ENCODE measurements at regions not wholly inside any gene's neighbourhood (a gene's known extent, or its start where the extent isn't known, plus 50 kb on each side); places are given as distances from the start of the nearest gene placed in this dataset.
"Not testable (repeated sequence)": the region's sequence is repeated elsewhere in the genome, so short reads cannot be mapped to it uniquely, and the experiment has no call there.

DNA sequence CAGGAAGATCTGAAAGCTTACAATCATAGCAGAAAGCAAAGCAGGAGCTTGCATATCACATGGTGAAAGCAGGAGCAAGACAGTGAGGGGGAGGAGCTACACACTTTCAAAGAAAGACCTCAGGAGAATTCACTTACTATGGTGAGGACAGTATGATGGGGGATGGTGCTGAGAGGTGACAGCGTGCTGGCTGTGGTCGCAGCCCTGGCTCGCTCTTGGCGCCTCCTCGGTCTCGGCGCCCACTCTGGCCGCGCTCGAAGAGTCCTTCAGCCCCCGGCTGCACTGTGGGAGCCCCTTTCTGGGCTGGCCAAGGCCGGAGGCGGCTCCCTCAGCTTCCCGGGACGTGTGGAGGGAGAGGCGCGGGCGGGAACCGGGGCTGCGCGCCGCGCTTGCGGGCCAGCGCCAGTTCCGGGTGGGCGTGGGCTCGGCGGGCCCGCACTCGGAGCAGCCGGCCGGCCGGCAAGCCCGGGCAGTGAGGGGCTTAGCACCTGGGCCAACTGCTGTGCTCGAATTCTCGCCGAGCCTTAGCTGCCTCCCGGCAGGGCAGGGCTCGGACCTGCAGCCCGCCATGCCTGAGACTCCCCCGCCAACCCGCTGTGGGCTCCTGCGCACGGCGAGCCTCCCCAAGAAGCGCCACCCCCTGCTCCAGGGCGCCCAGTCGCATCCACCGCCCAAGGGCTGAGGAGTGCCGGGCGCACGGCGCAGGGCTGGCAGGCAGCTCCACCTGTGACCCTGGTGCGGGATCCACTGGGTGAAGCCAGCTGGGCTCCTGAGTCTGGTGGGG is 131.9 kb upstream of the SPATS2L start:
- no peak for DNase-seq

DNA sequence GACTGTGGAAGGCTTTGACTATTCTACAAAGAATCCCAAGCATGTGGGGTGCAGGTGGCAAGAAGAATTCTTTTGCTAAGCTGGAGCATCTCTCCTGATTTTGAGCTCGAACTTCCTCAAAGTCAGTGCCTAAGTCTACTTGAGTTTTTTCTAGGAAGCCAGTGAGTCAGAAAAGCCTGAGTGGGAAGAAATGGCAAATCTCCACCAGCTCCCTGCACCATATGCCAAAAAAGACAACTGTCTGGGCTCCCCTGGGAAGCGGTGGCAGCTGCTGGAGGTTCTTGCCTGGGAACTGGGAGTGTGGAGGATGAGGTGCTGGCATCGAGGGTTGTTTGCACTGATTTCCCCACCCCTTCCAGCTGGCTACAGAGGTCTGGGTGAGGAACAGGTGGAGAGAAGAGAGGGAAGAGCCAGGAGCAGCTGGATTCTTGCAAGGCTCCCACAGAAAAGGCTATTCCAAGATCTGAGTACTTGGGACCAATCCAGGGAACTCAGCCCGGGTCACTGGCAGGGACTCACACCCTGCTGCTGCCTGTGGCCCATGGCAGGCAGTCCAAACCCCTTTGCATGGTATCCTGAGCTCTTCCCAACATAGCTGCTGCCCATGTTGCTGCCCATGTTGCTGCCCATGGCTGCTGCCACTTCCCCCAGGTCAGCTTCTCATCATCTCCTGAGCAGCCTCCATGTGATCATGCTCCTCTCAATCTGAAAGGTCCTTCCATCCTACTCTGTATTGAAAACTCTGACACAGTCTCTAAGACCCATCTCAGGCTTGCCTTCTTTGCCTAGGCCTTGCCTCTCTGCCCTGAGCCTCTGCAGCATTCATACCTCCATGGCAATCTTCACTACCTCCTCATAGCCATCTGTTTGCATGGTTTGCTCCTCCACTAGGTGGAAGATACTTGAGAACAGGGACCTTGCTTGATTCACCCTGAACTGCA is 128.3 kb upstream of the SPATS2L start:
- DNase-seq: no peak

DNA sequence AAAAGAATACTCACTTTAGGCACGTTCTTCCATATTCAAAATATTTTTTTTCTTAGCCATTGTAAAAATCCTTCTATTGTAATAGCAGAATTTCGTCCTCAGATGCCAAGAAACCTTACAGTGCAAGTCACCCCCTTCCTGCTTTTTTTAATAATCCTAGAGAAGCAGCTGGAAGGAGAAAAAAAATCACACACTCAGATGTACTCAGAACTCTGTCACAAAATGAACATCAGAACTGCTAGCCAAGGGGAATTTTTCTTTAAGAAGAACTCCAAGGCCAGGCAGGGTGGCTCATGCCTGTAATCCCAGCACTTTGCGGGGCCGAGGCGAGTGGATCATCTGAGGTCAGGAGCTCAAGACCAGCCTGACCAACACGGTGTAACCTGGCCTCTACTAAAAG is 127.3 kb upstream of the SPATS2L start:
- no peak for DNase-seq

DNA sequence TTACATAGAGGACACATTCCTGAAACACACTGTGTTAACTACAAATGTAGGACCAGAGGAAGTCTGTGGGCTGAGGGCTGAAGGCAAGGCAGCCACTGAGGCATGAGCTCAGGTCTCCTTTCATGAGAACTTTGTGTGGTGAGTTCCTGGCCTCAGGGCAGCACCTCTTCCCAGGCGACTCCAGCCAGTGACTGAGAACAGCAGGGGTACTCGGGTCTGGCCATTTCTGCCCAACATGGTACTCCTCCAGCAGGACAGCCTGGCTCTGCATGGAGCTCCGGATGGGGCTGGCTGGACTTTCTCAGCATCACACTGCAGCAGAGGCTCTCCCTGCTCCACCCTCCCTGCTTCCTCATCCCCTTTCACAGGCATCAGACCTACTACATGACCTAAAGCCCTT is 125.5 kb upstream of the SPATS2L start:
- DNase-seq: no peak

DNA sequence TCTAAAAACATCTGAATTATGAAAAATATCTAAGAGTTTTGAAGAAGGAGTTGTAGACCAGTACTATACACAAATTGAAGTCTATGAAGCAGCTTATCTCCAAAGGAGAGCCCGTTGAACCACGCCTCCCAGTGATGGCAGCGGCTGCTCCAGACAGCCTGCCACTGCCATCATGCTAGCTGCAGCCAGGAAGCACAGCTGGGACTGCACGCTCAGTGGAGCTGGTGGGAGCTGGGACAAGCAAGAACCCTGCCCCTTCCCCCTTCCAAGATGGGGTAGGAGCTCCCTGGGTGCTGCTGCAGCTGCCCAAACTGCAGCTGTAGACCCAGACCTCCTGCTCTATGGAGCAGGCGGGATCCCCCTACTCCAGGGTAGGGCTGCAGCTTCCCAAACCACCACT is 124.7 kb upstream of the SPATS2L start:
- DNase-seq: no peak

DNA sequence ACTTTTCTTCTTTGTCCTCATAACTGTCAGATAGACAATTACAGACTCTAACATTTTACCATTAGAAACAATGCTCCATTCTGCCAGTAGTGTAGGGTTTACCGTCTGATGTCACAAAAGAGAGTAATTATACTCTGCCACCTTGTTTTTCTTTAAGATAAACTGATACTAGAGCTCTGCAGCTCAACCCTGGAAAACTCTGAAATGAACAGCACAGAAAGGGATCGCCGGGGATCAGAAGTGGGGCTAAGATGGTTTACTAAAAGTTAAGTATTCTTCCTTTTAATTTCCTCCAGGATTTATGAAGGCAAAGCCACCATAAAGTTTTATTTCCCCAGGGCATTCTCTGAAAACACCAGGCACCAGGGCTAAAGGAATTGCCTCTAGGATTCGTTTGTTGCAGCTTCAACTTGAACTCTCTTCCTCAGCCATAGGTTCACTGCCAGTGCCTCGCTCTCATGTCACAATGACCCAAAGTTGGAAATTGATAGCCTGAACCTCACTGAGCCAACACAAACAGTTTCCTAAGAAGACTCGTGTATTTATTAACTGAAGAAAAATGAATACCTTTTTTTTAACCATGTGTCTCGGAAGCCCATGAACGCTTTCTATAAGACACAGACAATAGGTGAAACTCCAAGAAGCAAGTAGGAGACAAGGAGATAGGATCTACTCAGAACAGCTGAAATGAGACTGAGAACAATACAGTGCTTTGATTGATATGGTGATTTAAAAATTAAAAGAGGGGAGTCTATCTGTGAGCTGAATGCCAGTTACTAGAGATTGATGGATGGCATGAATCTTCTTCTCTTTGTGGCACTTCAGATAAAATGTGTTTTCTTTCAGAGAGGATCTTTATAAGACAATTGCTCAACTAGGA is 121.5 kb upstream of the SPATS2L start:
- no peak for DNase-seq

DNA sequence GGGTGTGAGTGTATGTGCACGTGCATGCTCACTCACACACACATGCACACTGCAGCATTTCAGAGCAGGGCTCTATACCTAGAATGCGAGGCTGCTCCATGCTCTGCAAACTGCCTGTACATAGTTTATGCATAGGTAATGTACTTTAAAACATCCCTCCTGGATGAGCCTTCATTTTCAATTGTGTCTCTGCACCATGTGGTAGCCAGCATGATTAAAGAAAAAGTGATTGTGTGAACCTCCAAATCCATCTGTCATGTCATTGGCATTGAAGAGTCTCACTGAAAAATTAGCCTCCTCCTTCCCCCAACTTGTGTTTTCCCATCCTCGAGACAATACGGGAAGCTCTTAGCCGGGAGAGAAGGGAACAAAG is 120.9 kb upstream of the SPATS2L start:
- DNase-seq: no peak

DNA sequence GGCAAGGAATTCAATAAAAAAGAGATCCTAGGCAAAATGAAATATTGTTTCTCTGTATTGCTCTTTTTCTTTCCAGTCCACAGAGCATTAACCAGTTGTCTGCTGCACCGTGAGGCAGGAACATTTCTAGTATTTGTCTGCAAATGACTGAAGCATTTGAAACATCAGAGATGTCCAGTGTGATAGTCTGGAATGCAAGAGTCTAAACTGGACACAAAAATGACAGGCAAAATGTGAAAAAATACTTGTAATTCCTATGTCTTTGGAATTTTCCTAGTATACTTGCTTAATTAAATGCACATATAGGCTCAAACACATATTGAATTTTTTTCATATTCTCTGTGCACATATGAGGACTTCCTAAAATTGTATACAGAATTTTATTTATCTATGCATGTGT is 120.5 kb upstream of the SPATS2L start:
- no peak for DNase-seq

DNA sequence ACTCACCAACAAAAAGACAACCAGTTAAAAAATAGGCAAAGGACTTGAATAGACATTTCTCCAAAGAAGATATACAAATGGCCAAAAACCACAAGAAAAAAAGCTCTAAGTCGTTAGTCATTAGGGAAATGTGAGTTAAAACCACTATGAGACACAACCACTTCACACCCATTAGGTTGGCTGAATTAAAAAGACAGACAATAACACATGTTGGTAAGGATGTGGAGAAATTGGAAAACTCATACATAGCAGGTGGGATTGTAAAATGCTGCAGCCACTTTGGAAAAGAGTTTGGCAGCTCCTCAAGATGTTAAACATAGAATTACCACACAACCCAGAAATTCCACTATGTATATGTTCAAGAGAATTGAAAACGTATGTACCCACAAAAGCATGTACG is 117.6 kb upstream of the SPATS2L start:
- DNase-seq: no peak

DNA sequence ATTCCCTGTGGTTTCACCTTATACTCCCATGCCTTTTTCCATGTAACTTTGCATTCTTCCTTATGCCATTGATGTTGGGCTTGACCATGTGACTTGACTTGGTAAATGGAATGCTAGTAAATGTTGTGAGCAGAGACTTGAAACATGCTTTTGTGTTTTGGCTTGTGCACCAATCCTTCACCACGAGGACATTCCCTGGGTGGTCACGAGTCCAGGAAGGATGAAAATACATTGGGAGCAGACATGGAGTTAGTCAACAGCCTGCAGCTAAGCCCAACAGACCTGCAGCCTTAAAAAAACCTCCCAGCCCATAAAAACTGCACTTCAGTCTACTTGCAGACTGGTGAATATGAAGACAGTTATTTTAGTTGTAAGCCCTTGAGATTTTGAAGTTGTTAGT is 116.5 kb upstream of the SPATS2L start:
- no peak for DNase-seq

DNA sequence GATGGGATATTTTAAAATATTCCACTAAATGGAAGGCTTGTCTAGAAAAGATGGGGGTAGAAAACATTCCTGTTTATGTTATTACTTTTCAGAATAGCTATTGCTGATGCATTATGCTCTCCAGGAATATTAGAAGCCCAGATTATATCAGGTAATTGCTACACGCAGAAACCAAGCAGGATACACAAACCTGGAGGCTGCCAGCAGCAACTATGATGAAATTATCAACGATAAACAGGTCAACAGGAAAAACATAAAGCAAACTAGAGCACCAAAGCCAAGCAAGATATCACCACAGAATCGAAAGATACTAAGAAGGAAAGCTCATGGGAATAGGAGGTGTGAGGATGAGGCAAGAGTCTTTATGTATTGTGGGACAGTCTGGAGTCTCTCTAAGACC is 113.2 kb upstream of the SPATS2L start:
- DNase-seq: no peak

DNA sequence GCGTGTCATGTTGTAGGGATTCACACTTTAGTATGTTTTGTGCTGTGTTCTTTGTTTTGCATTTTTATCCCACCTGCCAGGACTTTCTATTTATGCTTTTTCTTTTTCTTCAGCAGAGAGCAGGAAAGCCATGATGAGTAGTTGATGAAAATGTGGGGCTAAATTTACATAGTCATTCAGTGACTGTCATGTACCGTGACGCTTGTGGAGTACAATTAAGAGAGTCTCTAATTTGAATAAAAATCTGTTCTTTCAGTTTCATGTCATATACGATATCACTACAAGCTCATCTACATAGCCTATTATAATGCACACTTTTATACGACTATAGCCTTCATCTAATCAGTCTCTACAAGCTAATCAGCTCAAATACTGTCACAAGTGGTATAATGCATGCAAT is 112.7 kb upstream of the SPATS2L start:
- DNase-seq: no peak

DNA sequence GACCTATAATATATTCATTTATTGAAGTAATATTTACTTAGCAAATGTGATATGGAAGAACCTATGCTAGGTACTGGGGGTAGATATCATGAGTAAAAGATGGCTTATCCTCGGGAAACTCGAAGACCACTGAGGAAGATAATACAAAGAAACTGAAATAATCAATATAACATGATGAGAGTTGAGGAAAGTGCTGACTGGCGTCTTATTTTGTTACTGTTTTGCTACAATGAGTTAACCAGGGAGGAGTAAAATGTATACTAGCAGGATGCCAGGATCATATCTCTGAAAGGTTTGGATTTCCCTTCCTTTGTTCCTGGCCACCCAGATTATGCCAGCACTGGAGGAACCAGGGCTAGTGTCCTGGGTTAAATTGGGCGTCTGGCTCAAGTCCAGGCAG is 111.7 kb upstream of the SPATS2L start:
- no peak for DNase-seq

DNA sequence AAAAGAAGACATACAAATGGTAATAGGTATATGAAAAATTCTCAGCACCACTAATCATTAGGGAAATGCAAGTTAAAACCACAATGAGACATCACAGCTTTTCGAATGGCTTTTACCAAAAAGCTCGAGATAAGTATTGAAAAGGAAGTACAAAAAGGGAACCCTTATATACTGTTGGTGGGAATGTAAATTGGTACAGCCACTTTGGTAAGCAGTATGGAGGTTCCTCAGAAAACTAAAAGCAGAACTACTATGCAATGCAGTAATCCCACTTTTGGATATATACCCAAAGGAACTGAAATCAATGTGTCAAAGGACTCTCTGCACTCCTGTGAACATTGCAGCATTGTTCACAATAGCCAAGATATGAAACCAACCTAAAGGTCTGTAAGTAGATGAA is 107.5 kb upstream of the SPATS2L start:
- DNase-seq: no peak

DNA sequence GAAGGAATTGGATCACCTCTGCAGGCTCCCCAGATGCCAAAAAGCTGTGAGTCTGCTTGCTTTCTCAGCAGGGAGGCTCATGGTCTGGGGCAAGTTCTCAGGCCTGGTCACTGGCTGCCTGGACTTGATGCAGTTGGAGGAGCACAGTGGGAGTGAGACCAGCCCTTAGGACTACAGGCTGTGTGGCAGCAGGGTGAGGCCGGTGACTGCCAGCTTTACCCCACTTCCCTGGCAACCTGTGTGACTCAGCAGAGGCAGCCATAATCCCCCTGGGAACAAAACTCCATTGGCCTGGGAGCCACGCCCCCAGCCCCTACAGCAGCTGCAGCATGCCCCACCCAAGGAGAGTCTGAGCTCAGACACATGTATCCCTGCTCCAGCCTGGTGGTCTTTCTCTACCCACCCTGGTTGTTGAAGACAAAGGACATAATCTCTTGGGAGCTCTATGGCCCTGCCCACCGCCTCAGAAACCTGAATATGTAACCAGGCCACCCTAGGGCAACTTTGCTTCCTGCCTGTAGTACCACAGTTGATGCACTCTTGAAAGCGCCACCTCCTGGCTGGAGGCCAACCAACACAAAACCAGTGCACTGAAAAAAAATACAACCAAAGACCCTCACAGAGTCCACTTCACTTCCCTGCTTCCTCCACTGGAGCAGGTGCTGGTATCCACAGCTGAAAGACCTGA is 106.8 kb upstream of the SPATS2L start:
- no peak for DNase-seq

DNA sequence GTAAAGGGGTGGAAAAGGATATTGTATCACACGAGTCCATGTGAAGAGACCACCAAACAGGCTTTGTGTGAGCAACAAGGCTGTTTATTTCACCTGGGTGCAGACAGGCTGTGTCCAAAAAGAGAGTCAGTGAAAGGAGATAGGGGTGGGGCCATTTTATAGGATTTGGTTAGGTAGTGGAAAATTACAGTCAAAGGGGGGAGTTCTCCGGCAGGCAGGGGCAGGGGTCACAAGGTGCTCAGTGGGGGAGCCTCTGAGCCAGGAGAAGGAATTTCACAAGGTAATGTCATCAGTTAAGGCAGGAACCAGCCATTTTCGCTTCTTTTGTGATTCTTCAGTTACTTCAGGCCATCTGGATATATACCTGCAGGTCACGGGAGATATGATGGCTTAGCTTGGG is 104.7 kb upstream of the SPATS2L start:
- DNase-seq: not testable (repeated sequence)

DNA sequence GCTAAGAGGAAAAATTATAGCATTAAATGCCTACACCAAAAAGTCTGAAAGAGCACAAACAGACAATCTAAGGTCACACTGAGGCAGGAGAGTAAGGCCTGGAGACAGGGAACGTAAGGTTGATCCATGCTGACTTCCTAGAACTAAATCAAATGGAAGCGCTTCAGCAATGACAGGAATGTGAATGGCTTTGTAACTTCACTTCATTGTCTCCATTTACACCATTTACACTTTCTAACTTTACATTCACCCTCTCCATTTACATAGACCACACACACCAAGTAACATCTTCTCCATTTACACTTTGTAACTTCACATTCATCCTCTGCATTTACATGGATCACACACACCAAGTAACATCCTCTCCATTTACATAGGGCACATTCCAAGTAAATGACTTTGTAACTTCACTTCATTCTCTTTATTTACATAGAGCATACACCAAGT is 103.1 kb upstream of the SPATS2L start:
- no peak for DNase-seq

DNA sequence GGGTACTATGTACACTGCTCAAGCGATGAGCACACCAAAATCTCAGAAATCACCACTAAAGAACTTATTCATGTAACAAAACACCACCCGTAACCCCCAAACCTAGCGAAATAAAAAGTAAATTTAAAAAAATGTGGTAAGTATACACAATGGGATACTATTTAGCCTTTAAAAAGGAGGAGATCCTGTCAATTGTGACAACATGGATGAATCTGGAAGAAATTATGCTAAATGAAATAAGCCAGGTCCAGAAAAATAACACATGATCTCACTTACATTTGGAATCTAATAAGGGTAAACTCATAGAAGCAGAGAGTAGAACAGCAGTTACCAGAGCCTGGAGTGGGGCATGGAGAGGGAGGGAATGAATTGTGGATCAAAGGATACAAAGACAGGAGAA is 98.5 kb upstream of the SPATS2L start:
- DNase-seq: no peak

DNA sequence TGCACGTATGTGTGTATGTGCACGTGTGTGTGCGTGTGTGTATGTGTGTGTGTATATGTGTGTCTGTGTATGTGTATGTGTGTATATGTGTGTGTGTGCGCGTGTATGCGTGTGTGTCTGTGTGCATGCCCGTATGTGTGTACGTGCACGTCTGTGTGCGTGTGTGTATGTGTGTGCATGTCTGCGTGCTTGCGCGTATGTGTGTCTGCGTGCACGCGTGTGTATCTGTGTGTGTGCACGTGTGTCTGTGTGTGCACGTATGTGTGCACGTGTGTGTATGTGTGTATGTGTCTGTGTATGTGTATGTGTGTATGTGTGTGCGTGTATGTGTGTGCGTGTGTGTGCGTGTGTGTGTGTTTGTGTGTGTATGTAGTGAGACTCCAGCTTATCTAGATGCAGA is 97.5 kb upstream of the SPATS2L start:
- no peak for DNase-seq

DNA sequence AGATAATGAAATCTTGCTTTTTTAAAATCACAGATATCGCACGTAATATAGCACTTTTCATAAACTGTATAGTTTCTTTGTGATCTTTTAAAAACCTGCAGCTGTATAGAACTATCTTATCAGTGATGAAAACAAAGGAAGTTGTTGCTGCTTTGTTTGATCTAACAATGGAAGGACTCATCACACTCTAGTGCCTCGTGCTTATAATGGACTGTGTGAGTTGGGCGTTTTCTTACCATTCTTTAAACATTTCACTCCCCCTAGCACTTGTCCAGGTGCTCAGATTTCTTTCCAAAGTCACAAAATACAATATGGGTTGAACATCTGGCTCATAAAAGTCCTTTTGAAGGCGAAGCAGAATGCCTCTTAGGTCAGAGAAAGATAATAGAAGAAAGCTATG is 94.8 kb upstream of the SPATS2L start:
- DNase-seq: no peak

DNA sequence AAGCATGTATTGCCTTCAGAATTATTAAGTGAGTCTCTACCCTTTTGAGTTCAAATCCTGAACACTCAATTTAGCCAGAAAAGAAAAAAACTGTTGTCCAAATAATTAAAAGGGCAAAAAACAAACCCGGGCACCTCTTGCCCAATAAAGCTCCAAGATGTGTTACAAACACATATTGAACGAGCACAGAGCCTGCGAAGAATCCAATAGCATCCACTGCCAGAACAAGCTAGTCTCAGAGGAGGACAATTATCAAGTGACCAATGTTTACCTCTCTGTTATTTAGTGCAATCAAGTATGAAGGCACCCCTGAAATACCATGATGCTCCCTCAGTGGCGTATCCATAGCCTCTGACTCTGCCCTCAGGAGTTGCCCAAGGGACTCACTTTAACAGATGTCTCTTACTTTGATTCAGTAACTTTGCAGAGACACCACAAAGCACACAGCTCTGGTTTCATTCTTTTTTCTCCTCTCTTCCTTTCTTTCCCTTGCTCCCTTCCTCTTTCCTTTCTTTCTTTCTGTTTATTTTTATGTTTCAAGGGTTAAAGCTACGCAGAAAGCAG is 93.5 kb upstream of the SPATS2L start:
- no peak for DNase-seq

DNA sequence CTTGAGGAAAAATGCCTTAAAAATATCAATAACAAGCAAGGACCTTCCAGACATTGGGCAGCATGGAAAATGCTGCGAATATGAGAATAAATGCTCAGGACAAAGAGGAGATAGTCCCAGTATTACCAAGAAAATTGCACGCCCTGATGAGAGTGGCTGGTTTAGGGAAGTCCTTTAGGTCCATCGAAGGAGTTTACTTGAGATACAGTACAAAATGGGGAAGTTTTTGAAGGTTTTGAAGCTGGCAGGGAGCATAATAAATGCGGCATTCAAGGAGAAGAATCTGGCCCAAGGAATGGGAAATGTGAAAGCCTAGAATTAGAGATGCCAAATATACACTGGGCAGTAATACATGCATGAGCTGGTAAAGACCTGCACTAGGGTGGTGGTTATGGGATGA is 90.2 kb upstream of the SPATS2L start:
- DNase-seq: no peak
